GM23248 (cell line): ENCODE measurements at regions not wholly inside any gene's neighbourhood (a gene's known extent, or its start where the extent isn't known, plus 50 kb on each side); places are given as distances from the start of the nearest gene placed in this dataset.

Source experiments
- EZH2 ChIP-seq: fragments of 200-600 bp; sonication (generic); IDR thresholded peaks from 2 replicates; pipeline ENCODE4 v1.6.1; 2018; ENCODE audit warnings: antibody characterized with exemption, mild to moderate bottlenecking; ENCODE audit not compliant: insufficient read depth, poor library complexity, severe bottlenecking
- EZH2phosphoT487 ChIP-seq: fragments of 200-600 bp; sonication (generic); IDR thresholded peaks from 2 replicates; pipeline ENCODE4 v1.6.1; 2018; ENCODE audit warnings: antibody characterized with exemption, moderate library complexity, mild to moderate bottlenecking, low read depth; ENCODE audit not compliant: insufficient read depth

- TF ChIP-seq EZH2 (no peak), EZH2phosphoT487 (no peak)
These were observed 112.1 kb upstream of the SIX2 start for GRCh38 chr2:45121236-45121927.
